CD4-positive, alpha-beta T cell treated with Interleukin-17A for 4 hours (primary cell): ENCODE measurements at regions not wholly inside any gene's neighbourhood (a gene's known extent, or its start where the extent isn't known, plus 50 kb on each side); places are given as distances from the start of the nearest gene placed in this dataset.
"Not testable (repeated sequence)": the region's sequence is repeated elsewhere in the genome, so short reads cannot be mapped to it uniquely, and the experiment has no call there.

Experiments used
- DNase-seq: peaks from one replicate; pipeline ENCODE4 v3.0.0-alpha.2; 2020; ENCODE audit warnings: mixed read lengths

GRCh38 chr1:4176841-4177240 lies 276.8 kb upstream of the C1orf174 start:
- DNase-seq = no peak

GRCh38 chr1:4177425-4178150 lies 277.5 kb upstream of the C1orf174 start:
- DNase-seq = no peak

- DNase-seq = no peak
Observed at GRCh38 chr1:4178501-4179113, 278.5 kb upstream of the C1orf174 start.

GRCh38 chr1:4179914-4180735 lies 280.1 kb upstream of the C1orf174 start:
- DNase-seq = no peak

- not testable (repeated sequence) for DNase-seq
Observed at GRCh38 chr1:4186486-4186885, 286.4 kb upstream of the C1orf174 start.

GRCh38 chr1:4203501-4203900 lies 303.4 kb upstream of the C1orf174 start:
- DNase-seq = no peak

- DNase-seq = no peak
Observed at GRCh38 chr1:4207183-4207582, 307.1 kb upstream of the C1orf174 start.

GRCh38 chr1:4207842-4208692 lies 308.0 kb upstream of the C1orf174 start:
- DNase-seq = no peak

GRCh38 chr1:4210043-4210442 lies 310.0 kb upstream of the C1orf174 start:
- DNase-seq = no peak

GRCh38 chr1:4212796-4213195 lies 312.7 kb upstream of the C1orf174 start:
- DNase-seq = no peak

- DNase-seq = no peak
Observed at GRCh38 chr1:4213366-4213973, 313.4 kb upstream of the C1orf174 start.

GRCh38 chr1:4214826-4215225 lies 314.8 kb upstream of the C1orf174 start:
- no peak for DNase-seq

- no peak for DNase-seq
Observed at GRCh38 chr1:4215391-4215790, 315.3 kb upstream of the C1orf174 start.

GRCh38 chr1:4216231-4216630 lies 316.2 kb upstream of the C1orf174 start:
- no peak for DNase-seq

- DNase-seq = no peak
Observed at GRCh38 chr1:4218619-4219018, 318.5 kb upstream of the C1orf174 start.

GRCh38 chr1:4219111-4219510 lies 319.0 kb upstream of the C1orf174 start:
- DNase-seq = no peak

GRCh38 chr1:4219826-4220225 lies 319.8 kb upstream of the C1orf174 start:
- DNase-seq = no peak

- no peak for DNase-seq
Observed at GRCh38 chr1:4220362-4220761, 320.3 kb upstream of the C1orf174 start.

- no peak for DNase-seq
Observed at GRCh38 chr1:4221107-4221506, 321.0 kb upstream of the C1orf174 start.

GRCh38 chr1:4224684-4225467 lies 324.8 kb upstream of the C1orf174 start:
- no peak for DNase-seq

- no peak for DNase-seq
Observed at GRCh38 chr1:4227986-4228385, 327.9 kb upstream of the C1orf174 start.

GRCh38 chr1:4253935-4254334 lies 353.9 kb upstream of the C1orf174 start:
- DNase-seq = no peak
